ENCODE measurements at regions not wholly inside any gene's neighbourhood (a gene's known extent, or its start where the extent isn't known, plus 50 kb on each side); places are given as distances from the start of the nearest gene placed in this dataset.

DNA sequence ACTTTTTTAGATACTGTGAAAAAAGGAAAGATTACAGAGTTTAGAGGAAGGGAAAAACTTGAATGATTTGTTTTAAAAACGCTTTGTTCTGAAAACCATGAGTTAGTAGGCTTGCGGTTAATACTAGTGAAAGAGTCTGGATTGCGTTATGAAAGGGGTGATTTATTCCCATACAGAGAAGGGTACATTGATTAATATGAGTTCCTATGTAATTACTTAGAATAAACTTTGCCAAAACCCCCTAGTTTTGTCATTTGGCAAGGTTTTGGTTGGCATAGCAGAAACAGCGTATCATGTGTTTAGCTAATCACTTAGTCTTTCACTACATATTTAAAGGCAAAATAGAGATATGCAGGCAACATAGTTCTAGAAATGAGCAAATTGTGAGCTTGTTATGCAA is 91.2 kb upstream of the POT1 start:
- Histone ChIP-seq H3K36me3 (no peaks in the 10 kb centered on the region), H3K4me3 (no peak overlapping the region), H3K27ac (no peak overlapping the region), H3K4me1 (replicated peaks) (no peaks in the 10 kb centered on the region), H3K9me3 (no peaks in the 10 kb centered on the region), H3K27me3 (replicated peaks; ENCODE audit: insufficient read depth) (no peaks in the 10 kb centered on the region)
- DNase-seq (ENCODE audit: low spot score), result no peak
- intact Hi-C loops (cut with DNase I), result no loop called here
- 94% methylated on average over 4 of the region's 4 CpGs for WGBS
- TF ChIP-seq, protein P1, sequence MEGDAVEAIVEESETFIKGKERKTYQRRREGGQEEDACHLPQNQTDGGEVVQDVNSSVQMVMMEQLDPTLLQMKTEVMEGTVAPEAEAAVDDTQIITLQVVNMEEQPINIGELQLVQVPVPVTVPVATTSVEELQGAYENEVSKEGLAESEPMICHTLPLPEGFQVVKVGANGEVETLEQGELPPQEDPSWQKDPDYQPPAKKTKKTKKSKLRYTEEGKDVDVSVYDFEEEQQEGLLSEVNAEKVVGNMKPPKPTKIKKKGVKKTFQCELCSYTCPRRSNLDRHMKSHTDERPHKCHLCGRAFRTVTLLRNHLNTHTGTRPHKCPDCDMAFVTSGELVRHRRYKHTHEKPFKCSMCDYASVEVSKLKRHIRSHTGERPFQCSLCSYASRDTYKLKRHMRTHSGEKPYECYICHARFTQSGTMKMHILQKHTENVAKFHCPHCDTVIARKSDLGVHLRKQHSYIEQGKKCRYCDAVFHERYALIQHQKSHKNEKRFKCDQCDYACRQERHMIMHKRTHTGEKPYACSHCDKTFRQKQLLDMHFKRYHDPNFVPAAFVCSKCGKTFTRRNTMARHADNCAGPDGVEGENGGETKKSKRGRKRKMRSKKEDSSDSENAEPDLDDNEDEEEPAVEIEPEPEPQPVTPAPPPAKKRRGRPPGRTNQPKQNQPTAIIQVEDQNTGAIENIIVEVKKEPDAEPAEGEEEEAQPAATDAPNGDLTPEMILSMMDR (IDR thresholded peaks at IDR 0.05), result no peak
- TF ChIP-seq POLR2A (IDR thresholded peaks at IDR 0.05) (no peak), POLR2AphosphoS5 (IDR thresholded peaks at IDR 0.05) (no peak)

DNA sequence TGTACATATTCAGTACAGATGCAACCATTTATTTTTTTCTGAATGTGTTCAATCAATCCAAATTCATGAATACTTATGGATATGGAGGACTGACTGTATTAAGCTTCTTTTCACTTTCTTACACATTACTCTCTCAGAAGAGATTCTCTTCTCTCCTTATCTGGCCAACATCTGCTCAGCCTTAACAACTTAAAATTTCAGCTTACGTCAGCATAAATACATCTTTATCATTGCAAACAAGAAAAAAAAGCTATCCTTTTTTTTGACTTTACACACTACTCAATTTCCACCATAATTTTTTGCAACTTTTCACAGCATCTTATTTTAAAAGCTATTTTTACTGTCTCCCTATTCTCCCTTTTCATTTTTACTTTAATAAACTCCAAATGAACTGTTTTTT is 80.9 kb upstream of the POT1 start:
- H3K27ac ChIP-seq, result no peak overlapping the region
- intact Hi-C loops (cut with DNase I), result no loop called here
- no peaks in the 10 kb centered on the region for H3K9me3 ChIP-seq
- H3K4me1 ChIP-seq (replicated peaks), result no peaks in the 10 kb centered on the region
- TF ChIP-seq POLR2AphosphoS5 (IDR thresholded peaks at IDR 0.05) (no peak), POLR2A (IDR thresholded peaks at IDR 0.05) (no peak)
- TF ChIP-seq, protein P1 (IDR thresholded peaks at IDR 0.05), result no peak
- 100% methylated on average over 1 of the region's 1 CpG for WGBS
- no peak for DNase-seq (ENCODE audit: low spot score)
- no peak overlapping the region for H3K4me3 ChIP-seq
- H3K27me3 ChIP-seq (replicated peaks; ENCODE audit: insufficient read depth), result no peaks in the 10 kb centered on the region
- H3K36me3 ChIP-seq, result no peaks in the 10 kb centered on the region

DNA sequence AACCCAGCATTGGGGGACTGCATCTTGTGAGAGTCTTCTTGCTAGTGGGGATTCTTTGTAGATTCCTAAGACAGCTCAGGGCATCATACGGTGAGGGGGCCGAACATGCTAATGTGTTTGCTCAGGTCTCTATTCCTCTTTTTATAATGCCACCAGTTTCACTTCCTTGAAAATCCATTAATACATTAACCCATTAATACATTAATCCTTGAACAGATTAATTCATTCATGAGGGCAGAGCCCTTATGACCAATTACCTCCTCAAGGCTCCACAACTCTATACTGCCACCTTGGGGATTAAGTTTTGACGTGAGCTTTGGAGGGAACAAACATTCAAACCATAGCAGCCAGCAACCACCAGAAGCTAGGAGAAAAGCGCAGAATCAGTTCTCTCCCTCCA is 67.2 kb upstream of the POT1 start:
- DNase-seq (ENCODE audit: low spot score), result no peak
- H3K9me3 ChIP-seq, result no peaks in the 10 kb centered on the region
- intact Hi-C loops (cut with DNase I), result no loop called here
- 83% methylated on average over 4 of the region's 4 CpGs for WGBS
- no peak overlapping the region for H3K27ac ChIP-seq
- H3K36me3 ChIP-seq, result no peaks in the 10 kb centered on the region
- TF ChIP-seq, protein P1 (IDR thresholded peaks at IDR 0.05), result no peak
- TF ChIP-seq POLR2A (IDR thresholded peaks at IDR 0.05) (no peak), POLR2AphosphoS5 (IDR thresholded peaks at IDR 0.05) (no peak)
- no peaks in the 10 kb centered on the region for H3K27me3 ChIP-seq (replicated peaks; ENCODE audit: insufficient read depth)
- H3K4me1 ChIP-seq (replicated peaks), result no peaks in the 10 kb centered on the region
- H3K4me3 ChIP-seq, result no peak overlapping the region

DNA sequence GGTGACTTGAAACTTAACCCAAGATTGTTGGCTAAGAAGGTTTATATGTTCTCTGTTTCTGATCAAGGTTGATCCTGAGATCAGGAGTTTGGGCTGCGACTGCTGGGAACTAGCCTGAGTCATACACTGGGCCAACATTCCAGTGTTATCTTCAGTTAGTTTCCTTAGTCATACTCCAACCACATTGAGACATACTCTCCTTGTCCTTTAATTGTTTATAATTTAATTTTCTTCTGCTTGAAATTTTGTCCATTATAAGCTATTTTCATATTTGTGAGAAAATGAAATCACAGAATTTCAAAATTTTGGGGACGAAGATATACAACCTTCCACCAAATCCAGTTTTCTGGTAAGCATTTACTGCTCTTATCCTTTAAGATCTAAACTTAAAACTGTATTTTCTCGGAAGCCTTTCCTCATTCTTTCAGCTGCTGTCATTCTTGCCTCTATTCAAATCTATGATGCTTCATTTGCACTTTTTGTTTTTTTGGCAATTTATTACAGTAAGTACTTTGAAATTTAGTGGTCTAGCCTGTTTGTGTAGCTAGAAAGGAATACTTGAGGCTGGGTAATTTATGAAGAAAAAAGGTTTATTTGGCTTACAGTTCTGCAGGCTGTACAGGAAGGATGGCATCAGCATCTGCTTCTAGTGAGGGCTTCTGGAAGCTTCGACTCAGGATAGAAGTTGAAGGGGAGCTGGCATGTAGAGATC is 63.4 kb upstream of the POT1 start:
- no peaks in the 10 kb centered on the region for H3K27me3 ChIP-seq (replicated peaks; ENCODE audit: insufficient read depth)
- H3K27ac ChIP-seq, result no peak overlapping the region
- no peaks in the 10 kb centered on the region for H3K4me1 ChIP-seq (replicated peaks)
- H3K9me3 ChIP-seq, result no peaks in the 10 kb centered on the region
- TF ChIP-seq POLR2AphosphoS5 (IDR thresholded peaks at IDR 0.05) (no peak), POLR2A (IDR thresholded peaks at IDR 0.05) (no peak)
- TF ChIP-seq, protein P1 (IDR thresholded peaks at IDR 0.05), result no peak
- DNase-seq (ENCODE audit: low spot score), result no peak
- intact Hi-C loops (cut with DNase I), result no loop called here
- no peak overlapping the region for H3K4me3 ChIP-seq
- 70% methylated on average over 4 of the region's 4 CpGs for WGBS
- no peaks in the 10 kb centered on the region for H3K36me3 ChIP-seq

DNA sequence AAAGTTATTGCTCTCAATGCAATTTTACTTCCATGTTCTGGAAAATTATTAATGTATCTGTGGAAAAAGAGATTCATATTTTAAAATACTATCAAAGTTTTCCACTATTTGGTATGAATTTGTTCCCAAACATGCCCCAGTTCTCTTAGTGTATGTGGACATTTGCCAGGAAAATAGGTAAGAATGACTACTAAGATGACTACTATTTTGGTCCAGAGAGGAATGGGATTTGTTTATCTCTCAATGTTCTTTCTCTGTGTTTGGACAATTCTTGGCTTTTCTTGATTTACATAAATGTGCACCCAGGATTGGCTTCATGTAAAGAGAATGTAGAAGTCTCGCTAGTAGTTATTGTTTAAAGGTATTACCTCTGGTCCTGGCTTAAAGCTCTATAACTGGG is 60.3 kb upstream of the POT1 start:
- Histone ChIP-seq H3K27me3 (replicated peaks; ENCODE audit: insufficient read depth) (no peaks in the 10 kb centered on the region), H3K27ac (no peak overlapping the region), H3K36me3 (no peaks in the 10 kb centered on the region), H3K4me3 (no peak overlapping the region), H3K4me1 (replicated peaks) (no peaks in the 10 kb centered on the region), H3K9me3 (no peaks in the 10 kb centered on the region)
- intact Hi-C loops (cut with DNase I), result no loop called here
- no peak for TF ChIP-seq POLR2A (IDR thresholded peaks at IDR 0.05)
- no peak for TF ChIP-seq POLR2AphosphoS5 (IDR thresholded peaks at IDR 0.05)
- TF ChIP-seq, protein P1 (IDR thresholded peaks at IDR 0.05), result no peak
- no peak for DNase-seq (ENCODE audit: low spot score)
- WGBS, result 92% methylated on average over 1 of the region's 1 CpG

Data from prostate gland (tissue), 2 donors.